Panc1 (cell line): ENCODE measurements at regions not wholly inside any gene's neighbourhood (a gene's known extent, or its start where the extent isn't known, plus 50 kb on each side); places are given as distances from the start of the nearest gene placed in this dataset.

Source experiments
- ATAC-seq: fragments of 200-7000 bp; cut with Tn5 transposase; 2 replicates; pipeline ENCODE4 v1.9.1; 2020; ENCODE audit warnings: mild to moderate bottlenecking, moderate library complexity
- BruUV-seq: library from RNA; stranded (reverse); fragments of 400-500 nt; replicated peaks from 2 replicates; lab custom pipeline; 2021; lab: Mats Ljungman, UMichigan
- CTCF ChIA-PET: fragments of 300-600 bp; sonication (Branson Sonifier 250); formaldehyde crosslinking; loops from one replicate; lab custom pipeline; 2022; ENCODE audit warnings: antibody characterized with exemption; lab: Charles Lee
- POLR2A ChIA-PET: fragments of 300-600 bp; sonication (Branson Sonifier 250); formaldehyde crosslinking; loops from one replicate; lab custom pipeline; 2022; ENCODE audit warnings: antibody characterized with exemption; lab: Charles Lee
- DNase-seq: peaks from one replicate; pipeline ENCODE4 v3.0.0-alpha.2; 2010; ENCODE audit warnings: low read depth, low spot score
- H3K27ac ChIP-seq: 2 replicates; pipeline ENCODE4 v1.5.1; 2011; ENCODE audit warnings: mild to moderate bottlenecking, low read length, inconsistent platforms
- H3K27me3 ChIP-seq: fragments of 200-500 bp; sonication (Bioruptor generic); 2 replicates; pipeline ENCODE4 v1.6.0; 2014; ENCODE audit warnings: low read length, inconsistent platforms; ENCODE audit not compliant: control insufficient read depth, insufficient read depth
- H3K36me3 ChIP-seq: fragments of 200-500 bp; sonication (Bioruptor generic); 2 replicates; pipeline ENCODE4 v1.5.1; 2014; ENCODE audit warnings: inconsistent platforms, mild to moderate bottlenecking, low read length, moderate library complexity; ENCODE audit not compliant: control insufficient read depth, insufficient read depth
- H3K4me1 ChIP-seq: 2 replicates; pipeline ENCODE4 v1.5.1; 2011; ENCODE audit warnings: inconsistent platforms, mild to moderate bottlenecking, low read length, moderate library complexity; ENCODE audit not compliant: control insufficient read depth, insufficient read depth
- H3K4me3 ChIP-seq, 2 experiments: 2 replicates each; pipeline ENCODE4 v1.5.1; 2011 to 2012; ENCODE audit warnings: low read depth in 2 of 2, low read length in 2 of 2, mild to moderate bottlenecking in 2 of 2, inconsistent platforms in 1 of 2, moderate library complexity in 1 of 2
- H3K9me3 ChIP-seq: fragments of 200-500 bp; sonication (Bioruptor generic); 2 replicates; pipeline ENCODE4 v1.5.1; 2014; ENCODE audit warnings: low read depth, mild to moderate bottlenecking, inconsistent platforms, low read length, moderate library complexity; ENCODE audit not compliant: control insufficient read depth, insufficient read depth
- CTCF ChIP-seq: fragments of 450-650 bp; IDR thresholded peaks from 2 replicates; pipeline ENCODE4 v1.5.1; 2017; ENCODE audit warnings: mild to moderate bottlenecking
- POLR2AphosphoS5 ChIP-seq: IDR thresholded peaks from 2 replicates; pipeline ENCODE4 v1.6.1; 2012; ENCODE audit warnings: mild to moderate bottlenecking, low read depth, low read length, moderate library complexity
- SIN3A ChIP-seq: IDR thresholded peaks from 2 replicates; pipeline ENCODE4 v1.6.1; 2012; ENCODE audit warnings: low read depth, mild to moderate bottlenecking, low read length, moderate library complexity, borderline replicate concordance; ENCODE audit not compliant: insufficient read depth
- TCF7L2 ChIP-seq: IDR thresholded peaks from 2 replicates; pipeline ENCODE4 v1.6.1; 2011; ENCODE audit warnings: mild to moderate bottlenecking, low read depth, low read length, inconsistent platforms
- in situ Hi-C: cut with HindIII; loops from 2 replicates; pipeline ENCODE4 v1.10.0; 2016; ENCODE audit warnings: low sequenced_read_pairs, low pct_unique_long_range_greater_than_20kb
- intact Hi-C: fragments of 100-400 bp; cut with micrococcal nuclease; formaldehyde crosslinking; loops from one replicate; pipeline ENCODE4 v1.10.0; 2022; ENCODE audit not compliant: unreplicated experiment
- TF ChIP-seq, protein P1 (sequence below), 2 experiments: IDR thresholded peaks; 2 replicates each; pipeline ENCODE4 v1.6.1; 2011 to 2012; ENCODE audit warnings: low read depth in 2 of 2, control low read depth in 1 of 2, low read length in 1 of 2, mild to moderate bottlenecking in 1 of 2, moderate library complexity in 1 of 2; ENCODE audit not compliant: insufficient read depth in 1 of 2

DNA sequence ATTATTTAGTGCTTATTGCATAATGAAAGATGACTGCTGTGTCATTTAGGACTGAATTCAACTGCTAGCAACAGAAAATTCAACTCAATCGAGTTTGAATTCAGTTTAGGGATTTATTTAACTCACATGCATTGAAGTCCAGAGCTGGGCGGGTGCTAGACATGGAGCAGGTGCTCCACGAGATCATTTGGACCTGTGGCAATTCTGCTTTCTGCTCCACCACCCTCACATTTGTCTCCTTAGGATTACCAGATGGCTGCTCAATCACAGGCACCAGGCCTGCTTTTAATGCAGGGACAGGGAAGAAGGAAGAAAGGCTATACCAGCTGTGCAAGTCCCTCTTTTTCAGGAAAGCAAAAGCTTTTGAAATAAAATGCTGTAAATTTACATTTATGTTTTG lies 572.9 kb upstream of the SLC8A1 start:
- H3K27ac ChIP-seq: no peak overlapping the region
- H3K27me3 ChIP-seq: no peaks in the 10 kb centered on the region
- H3K36me3 ChIP-seq: no peaks in the 10 kb centered on the region
- ATAC-seq: no peak
- in situ Hi-C loops: no loop called here
- DNase-seq: no peak
- no peak for TF ChIP-seq TCF7L2
- no peak for TF ChIP-seq SIN3A
- no peak for TF ChIP-seq POLR2AphosphoS5
- no peak for TF ChIP-seq CTCF
- TF ChIP-seq, protein P1, sequence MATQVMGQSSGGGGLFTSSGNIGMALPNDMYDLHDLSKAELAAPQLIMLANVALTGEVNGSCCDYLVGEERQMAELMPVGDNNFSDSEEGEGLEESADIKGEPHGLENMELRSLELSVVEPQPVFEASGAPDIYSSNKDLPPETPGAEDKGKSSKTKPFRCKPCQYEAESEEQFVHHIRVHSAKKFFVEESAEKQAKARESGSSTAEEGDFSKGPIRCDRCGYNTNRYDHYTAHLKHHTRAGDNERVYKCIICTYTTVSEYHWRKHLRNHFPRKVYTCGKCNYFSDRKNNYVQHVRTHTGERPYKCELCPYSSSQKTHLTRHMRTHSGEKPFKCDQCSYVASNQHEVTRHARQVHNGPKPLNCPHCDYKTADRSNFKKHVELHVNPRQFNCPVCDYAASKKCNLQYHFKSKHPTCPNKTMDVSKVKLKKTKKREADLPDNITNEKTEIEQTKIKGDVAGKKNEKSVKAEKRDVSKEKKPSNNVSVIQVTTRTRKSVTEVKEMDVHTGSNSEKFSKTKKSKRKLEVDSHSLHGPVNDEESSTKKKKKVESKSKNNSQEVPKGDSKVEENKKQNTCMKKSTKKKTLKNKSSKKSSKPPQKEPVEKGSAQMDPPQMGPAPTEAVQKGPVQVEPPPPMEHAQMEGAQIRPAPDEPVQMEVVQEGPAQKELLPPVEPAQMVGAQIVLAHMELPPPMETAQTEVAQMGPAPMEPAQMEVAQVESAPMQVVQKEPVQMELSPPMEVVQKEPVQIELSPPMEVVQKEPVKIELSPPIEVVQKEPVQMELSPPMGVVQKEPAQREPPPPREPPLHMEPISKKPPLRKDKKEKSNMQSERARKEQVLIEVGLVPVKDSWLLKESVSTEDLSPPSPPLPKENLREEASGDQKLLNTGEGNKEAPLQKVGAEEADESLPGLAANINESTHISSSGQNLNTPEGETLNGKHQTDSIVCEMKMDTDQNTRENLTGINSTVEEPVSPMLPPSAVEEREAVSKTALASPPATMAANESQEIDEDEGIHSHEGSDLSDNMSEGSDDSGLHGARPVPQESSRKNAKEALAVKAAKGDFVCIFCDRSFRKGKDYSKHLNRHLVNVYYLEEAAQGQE (IDR thresholded peaks at IDR 0.05; ENCODE audit: insufficient read depth in 1 of 2, low read depth in 2 of 2, low read length in 1 of 2): no peak
- intact Hi-C loops: no loop called here
- BruUV-seq: no TSS peak
- no peaks in the 10 kb centered on the region for H3K9me3 ChIP-seq
- no peak overlapping the region for H3K4me3 ChIP-seq
- POLR2A ChIA-PET: no interaction called here
- CTCF ChIA-PET: no interaction called here
- H3K4me1 ChIP-seq: no peaks in the 10 kb centered on the region

- Histone ChIP-seq H3K27me3 (no peaks in the 10 kb centered on the region), H3K27ac (no peak overlapping the region), H3K4me3 (no peak overlapping the region), H3K9me3 (no peaks in the 10 kb centered on the region), H3K36me3 (no peaks in the 10 kb centered on the region), H3K4me1 (no peaks in the 10 kb centered on the region)
- no peak for ATAC-seq
- no peak for DNase-seq
- TF ChIP-seq, protein P1 (IDR thresholded peaks at IDR 0.05; ENCODE audit: insufficient read depth in 1 of 2, low read depth in 2 of 2, low read length in 1 of 2): no peak
- TF ChIP-seq SIN3A (no peak), CTCF (no peak), POLR2AphosphoS5 (no peak), TCF7L2 (no peak)
- POLR2A ChIA-PET: no interaction called here
- intact Hi-C loops: no loop called here
- no TSS peak for BruUV-seq
- in situ Hi-C loops: no loop called here
- CTCF ChIA-PET: no interaction called here
Observed at GRCh38 chr2:41026613-41027012, 574.7 kb upstream of the SLC8A1 start.
